ENCODE measurements at regions not wholly inside any gene's neighbourhood (a gene's known extent, or its start where the extent isn't known, plus 50 kb on each side); places are given as distances from the start of the nearest gene placed in this dataset.
A peak's percentile ranks its signal among the peaks of the same experiment; 100 is the strongest.

- H3K36me3 Mint-ChIP-seq (ENCODE audit: insufficient read depth) = no peaks in the 10 kb centered on the region
- no peak overlapping the region for H3K4me3 Mint-ChIP-seq (ENCODE audit: low read depth)
- H3K9me3 Mint-ChIP-seq (ENCODE audit: low read depth) = no peaks in the 10 kb centered on the region
- DNase-seq (ENCODE audit: low spot score, unreplicated experiment) = no peak
- no peaks in the 10 kb centered on the region for H3K4me1 Mint-ChIP-seq (ENCODE audit: low read depth)
- H3K27me3 Mint-ChIP-seq = peaks cover 6% of the 10 kb centered on the region
- H3K27ac Mint-ChIP-seq = no peak overlapping the region
- TF ChIP-seq, protein P1, sequence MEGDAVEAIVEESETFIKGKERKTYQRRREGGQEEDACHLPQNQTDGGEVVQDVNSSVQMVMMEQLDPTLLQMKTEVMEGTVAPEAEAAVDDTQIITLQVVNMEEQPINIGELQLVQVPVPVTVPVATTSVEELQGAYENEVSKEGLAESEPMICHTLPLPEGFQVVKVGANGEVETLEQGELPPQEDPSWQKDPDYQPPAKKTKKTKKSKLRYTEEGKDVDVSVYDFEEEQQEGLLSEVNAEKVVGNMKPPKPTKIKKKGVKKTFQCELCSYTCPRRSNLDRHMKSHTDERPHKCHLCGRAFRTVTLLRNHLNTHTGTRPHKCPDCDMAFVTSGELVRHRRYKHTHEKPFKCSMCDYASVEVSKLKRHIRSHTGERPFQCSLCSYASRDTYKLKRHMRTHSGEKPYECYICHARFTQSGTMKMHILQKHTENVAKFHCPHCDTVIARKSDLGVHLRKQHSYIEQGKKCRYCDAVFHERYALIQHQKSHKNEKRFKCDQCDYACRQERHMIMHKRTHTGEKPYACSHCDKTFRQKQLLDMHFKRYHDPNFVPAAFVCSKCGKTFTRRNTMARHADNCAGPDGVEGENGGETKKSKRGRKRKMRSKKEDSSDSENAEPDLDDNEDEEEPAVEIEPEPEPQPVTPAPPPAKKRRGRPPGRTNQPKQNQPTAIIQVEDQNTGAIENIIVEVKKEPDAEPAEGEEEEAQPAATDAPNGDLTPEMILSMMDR (IDR thresholded peaks at IDR 0.05; ENCODE audit: unreplicated experiment) = no peak
Observed at GRCh38 chr20:40468759-40469158, 220.3 kb downstream of the MAFB start.

DNA sequence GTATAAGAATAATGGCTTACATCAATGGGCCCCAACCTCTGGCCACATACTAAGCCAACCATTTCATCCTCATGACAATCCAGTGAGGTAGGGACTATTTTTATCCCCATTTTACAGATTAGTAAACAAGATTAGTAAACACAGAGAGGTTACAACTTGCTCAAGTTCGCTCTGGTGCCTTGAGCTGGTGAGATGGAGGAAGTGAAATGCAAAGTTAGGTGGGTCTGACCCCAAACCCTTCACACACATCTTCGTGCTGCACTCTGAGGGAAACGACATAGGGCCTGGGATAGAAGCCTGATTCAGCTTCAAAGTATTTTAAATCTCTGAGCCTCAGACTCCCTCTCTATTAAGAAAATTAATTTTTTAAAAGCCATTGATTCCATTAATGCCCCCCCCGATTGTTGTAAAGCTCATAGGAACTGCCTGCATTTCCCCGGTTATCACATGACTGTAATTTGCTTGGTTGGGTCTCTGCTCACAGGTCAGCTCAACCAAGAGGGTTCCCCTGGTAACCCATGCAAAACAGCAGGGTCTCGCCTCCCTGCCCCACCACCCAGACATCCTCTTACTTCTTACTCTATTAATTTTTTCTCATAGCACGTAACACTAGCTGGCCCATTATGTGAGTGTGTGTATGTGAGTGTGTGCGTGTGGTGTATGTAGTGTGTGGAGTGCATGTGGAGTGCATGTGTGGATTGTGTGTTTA, 221.2 kb downstream of the MAFB start:
- peaks cover 2% of the 10 kb centered on the region for H3K4me1 Mint-ChIP-seq (ENCODE audit: low read depth)
- H3K9me3 Mint-ChIP-seq (ENCODE audit: low read depth) = no peaks in the 10 kb centered on the region
- H3K27me3 Mint-ChIP-seq = peaks cover 6% of the 10 kb centered on the region
- DNase-seq (ENCODE audit: low spot score, unreplicated experiment) = no peak
- H3K27ac Mint-ChIP-seq = peak overlapping the region; percentile 63
- H3K4me3 Mint-ChIP-seq (ENCODE audit: low read depth) = no peak overlapping the region
- H3K36me3 Mint-ChIP-seq (ENCODE audit: insufficient read depth) = no peaks in the 10 kb centered on the region
- TF ChIP-seq, protein P1 (IDR thresholded peaks at IDR 0.05; ENCODE audit: unreplicated experiment) = no peak

DNA sequence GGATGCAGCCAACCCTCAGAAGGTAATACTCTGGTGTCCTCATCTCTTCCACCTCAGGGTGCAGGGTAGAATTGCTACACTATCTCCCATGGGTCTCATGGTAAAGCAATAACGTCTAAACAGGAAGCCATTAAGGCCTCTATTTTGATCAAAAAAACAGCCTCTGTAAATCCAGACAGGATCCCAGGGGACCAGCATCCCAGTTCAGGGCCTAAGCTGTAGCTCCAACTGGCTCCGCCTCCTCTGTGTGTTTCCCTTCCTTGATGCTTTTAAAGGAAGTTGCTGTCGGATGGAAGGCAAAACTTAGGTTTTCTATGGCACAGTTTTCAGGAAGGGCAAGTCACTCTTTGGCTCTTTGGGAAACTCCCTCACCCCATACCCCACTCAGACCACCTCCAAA, 222.0 kb downstream of the MAFB start:
- Mint-ChIP-seq H3K4me3 (ENCODE audit: low read depth) (no peak overlapping the region), H3K27me3 (no peaks in the 10 kb centered on the region), H3K27ac (no peak overlapping the region), H3K9me3 (ENCODE audit: low read depth) (no peaks in the 10 kb centered on the region), H3K4me1 (ENCODE audit: low read depth) (peaks cover 7% of the 10 kb centered on the region), H3K36me3 (ENCODE audit: insufficient read depth) (no peaks in the 10 kb centered on the region)
- DNase-seq (ENCODE audit: low spot score, unreplicated experiment) = no peak
- TF ChIP-seq, protein P1 (IDR thresholded peaks at IDR 0.05; ENCODE audit: unreplicated experiment) = no peak

DNA sequence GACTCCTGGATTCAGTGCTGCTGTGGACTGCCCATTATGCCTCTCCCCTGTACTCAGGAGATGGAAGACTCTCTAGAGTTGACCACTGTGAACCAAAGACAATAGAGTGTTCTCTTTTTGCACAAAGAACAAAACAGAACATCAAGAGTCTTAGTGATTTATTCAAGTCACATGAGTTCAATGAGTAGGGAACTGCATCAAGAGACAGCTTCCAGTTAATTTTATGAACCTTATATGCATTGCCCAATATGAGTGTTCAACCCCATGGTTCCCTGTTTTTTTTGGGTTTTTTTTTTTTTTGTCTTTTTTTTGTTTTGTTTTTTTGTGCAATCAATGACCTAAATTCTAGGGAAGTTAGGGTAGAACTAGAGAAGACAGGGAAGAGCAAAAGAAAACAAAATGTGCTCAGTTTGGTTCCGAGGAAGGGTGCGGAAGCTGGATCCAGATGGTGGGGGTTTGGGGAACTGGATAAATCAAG, 224.3 kb downstream of the MAFB start:
- Mint-ChIP-seq H3K27ac (no peak overlapping the region), H3K4me3 (ENCODE audit: low read depth) (no peak overlapping the region), H3K36me3 (ENCODE audit: insufficient read depth) (no peaks in the 10 kb centered on the region), H3K27me3 (peaks cover 6% of the 10 kb centered on the region), H3K4me1 (ENCODE audit: low read depth) (peaks cover 9% of the 10 kb centered on the region), H3K9me3 (ENCODE audit: low read depth) (no peaks in the 10 kb centered on the region)
- no peak for DNase-seq (ENCODE audit: low spot score, unreplicated experiment)
- TF ChIP-seq, protein P1 (IDR thresholded peaks at IDR 0.05; ENCODE audit: unreplicated experiment) = no peak

DNA sequence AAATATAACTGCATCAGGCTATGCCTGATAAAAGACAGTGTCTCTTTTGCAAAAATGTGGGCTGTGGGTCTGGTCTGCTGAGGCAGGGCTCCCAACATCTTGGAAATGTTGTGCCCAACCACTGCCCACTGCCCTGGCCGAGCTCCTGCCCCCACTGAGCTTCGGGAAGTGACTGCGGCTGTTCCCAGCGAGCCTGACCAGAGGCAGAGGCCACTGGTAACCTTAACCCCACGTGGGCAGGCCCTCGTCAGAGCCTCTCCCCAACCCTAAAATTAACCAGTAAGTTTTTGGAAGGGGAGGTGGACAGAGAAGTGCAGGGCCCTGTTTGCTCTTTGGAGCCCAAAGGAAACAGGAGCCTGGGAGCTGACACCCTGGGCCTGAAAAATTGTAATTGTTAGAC, 225.9 kb downstream of the MAFB start:
- no peaks in the 10 kb centered on the region for H3K9me3 Mint-ChIP-seq (ENCODE audit: low read depth)
- TF ChIP-seq, protein P1 (IDR thresholded peaks at IDR 0.05; ENCODE audit: unreplicated experiment) = no peak
- H3K27me3 Mint-ChIP-seq = peaks cover 10% of the 10 kb centered on the region
- no peaks in the 10 kb centered on the region for H3K36me3 Mint-ChIP-seq (ENCODE audit: insufficient read depth)
- DNase-seq (ENCODE audit: low spot score, unreplicated experiment) = no peak
- no peak overlapping the region for H3K27ac Mint-ChIP-seq
- H3K4me1 Mint-ChIP-seq (ENCODE audit: low read depth) = peaks cover 9% of the 10 kb centered on the region
- no peak overlapping the region for H3K4me3 Mint-ChIP-seq (ENCODE audit: low read depth)

Measured in progenitor cell of endocrine pancreas (in vitro differentiated cells).